HEK293 (cell line): ENCODE measurements at regions not wholly inside any gene's neighbourhood (a gene's known extent, or its start where the extent isn't known, plus 50 kb on each side); places are given as distances from the start of the nearest gene placed in this dataset.

Experiments
- BCL11A ChIP-seq: fragments of 450-650 bp; formaldehyde crosslinking; IDR thresholded peaks from 2 replicates; pipeline ENCODE4 v1.5.1; 2016; ENCODE audit warnings: low read depth, missing biosample characterization, missing genetic modification characterization
- GLI4 ChIP-seq: fragments of 450-650 bp; formaldehyde crosslinking; IDR thresholded peaks from 2 replicates; pipeline ENCODE4 v1.5.1; 2016; ENCODE audit warnings: missing biosample characterization, missing genetic modification characterization
- SP2 ChIP-seq: fragments of 450-650 bp; formaldehyde crosslinking; IDR thresholded peaks from 2 replicates; pipeline ENCODE4 v1.5.1; 2016; ENCODE audit warnings: missing biosample characterization, missing genetic modification characterization
- ZBTB8A ChIP-seq: fragments of 450-650 bp; formaldehyde crosslinking; IDR thresholded peaks from 2 replicates; pipeline ENCODE4 v1.5.1; 2016; ENCODE audit warnings: missing biosample characterization, missing genetic modification characterization
- ZFP37 ChIP-seq: fragments of 450-650 bp; formaldehyde crosslinking; IDR thresholded peaks from 2 replicates; pipeline ENCODE4 v1.5.1; 2016; ENCODE audit warnings: missing biosample characterization, missing genetic modification characterization
- ZNF184 ChIP-seq: fragments of 450-650 bp; IDR thresholded peaks from 2 replicates; pipeline ENCODE4 v1.5.1; 2018; ENCODE audit warnings: missing biosample characterization, mild to moderate bottlenecking, missing genetic modification characterization
- ZNF24 ChIP-seq: fragments of 450-650 bp; formaldehyde crosslinking; IDR thresholded peaks from 2 replicates; pipeline ENCODE4 v1.5.1; 2016; ENCODE audit warnings: missing biosample characterization, missing genetic modification characterization
- ZNF274 ChIP-seq, 2 experiments: fragments of 200-500 bp in 1 of 2; fragments of 450-650 bp in 1 of 2; sonication (Bioruptor generic) in 1 of 2; formaldehyde crosslinking in 1 of 2; IDR thresholded peaks; 2 replicates each; pipeline versions ENCODE4 v1.5.1 to v1.6.1; 2014 to 2016; ENCODE audit warnings: borderline replicate concordance in 1 of 2, inconsistent platforms in 1 of 2, low read length in 1 of 2, missing biosample characterization in 1 of 2, missing genetic modification characterization in 1 of 2
- ZNF830 ChIP-seq: fragments of 450-650 bp; IDR thresholded peaks from 2 replicates; pipeline ENCODE4 v1.5.0; 2018; ENCODE audit warnings: missing biosample characterization, missing genetic modification characterization, low read depth, mild to moderate bottlenecking, moderate library complexity
- TF ChIP-seq, protein P1 (sequence below): fragments of 450-650 bp; formaldehyde crosslinking; IDR thresholded peaks from 2 replicates; pipeline ENCODE4 v1.5.1; 2016; ENCODE audit warnings: missing biosample characterization, missing genetic modification characterization
- TF ChIP-seq, protein P2 (sequence below): IDR thresholded peaks from 2 replicates; pipeline ENCODE4 v1.6.1; 2011; ENCODE audit warnings: mild to moderate bottlenecking, low read depth, low read length, borderline replicate concordance
- TF ChIP-seq, protein P3 (sequence below): fragments of 450-650 bp; formaldehyde crosslinking; IDR thresholded peaks from 2 replicates; pipeline ENCODE4 v1.5.1; 2016; ENCODE audit warnings: missing biosample characterization, missing genetic modification characterization
- TF ChIP-seq, protein P4 (sequence below): fragments of 450-650 bp; formaldehyde crosslinking; IDR thresholded peaks from 2 replicates; pipeline ENCODE4 v1.5.1; 2016; ENCODE audit warnings: missing biosample characterization, missing genetic modification characterization
- TF ChIP-seq, protein P5 (sequence below): fragments of 450-650 bp; formaldehyde crosslinking; IDR thresholded peaks from 2 replicates; pipeline ENCODE4 v1.5.1; 2016; ENCODE audit warnings: missing biosample characterization, missing genetic modification characterization

DNA sequence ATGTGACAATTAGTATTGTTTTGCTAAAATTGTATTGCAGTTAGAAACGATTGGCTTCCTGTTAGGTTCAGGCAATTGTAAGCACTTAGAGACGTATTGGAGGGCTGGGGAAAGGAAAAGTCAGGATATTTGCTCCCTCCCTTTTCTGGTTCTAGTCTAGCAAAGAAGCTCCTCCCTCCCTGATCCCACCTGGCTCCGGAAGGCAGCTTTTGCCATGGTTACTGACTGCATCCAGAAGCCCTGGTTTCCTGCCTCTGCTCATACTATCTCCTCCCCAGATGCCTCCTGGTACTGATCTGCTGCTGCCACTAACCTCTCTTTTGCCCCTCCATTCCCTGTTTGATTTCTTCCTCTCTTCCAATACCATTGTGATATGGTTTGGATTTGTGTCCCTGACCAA is 275.9 kb downstream of the MREG start:
- TF ChIP-seq ZBTB8A (tag by site-specific recombination) (no peak), ZNF184 (tag by site-specific recombination) (no peak), ZNF24 (tag by site-specific recombination) (no peak), GLI4 (tag by site-specific recombination) (no peak), BCL11A (tag by site-specific recombination) (no peak), ZNF274 (IDR thresholded peaks at IDR 0.05; ENCODE audit: low read length) (no peak), ZNF274 (tag by site-specific recombination; IDR thresholded peaks at IDR 0.05; ENCODE audit: borderline replicate concordance) (no peak), ZNF830 (tag by site-specific recombination) (no peak), SP2 (no peak), ZFP37 (no peak)
- TF ChIP-seq, protein P1, sequence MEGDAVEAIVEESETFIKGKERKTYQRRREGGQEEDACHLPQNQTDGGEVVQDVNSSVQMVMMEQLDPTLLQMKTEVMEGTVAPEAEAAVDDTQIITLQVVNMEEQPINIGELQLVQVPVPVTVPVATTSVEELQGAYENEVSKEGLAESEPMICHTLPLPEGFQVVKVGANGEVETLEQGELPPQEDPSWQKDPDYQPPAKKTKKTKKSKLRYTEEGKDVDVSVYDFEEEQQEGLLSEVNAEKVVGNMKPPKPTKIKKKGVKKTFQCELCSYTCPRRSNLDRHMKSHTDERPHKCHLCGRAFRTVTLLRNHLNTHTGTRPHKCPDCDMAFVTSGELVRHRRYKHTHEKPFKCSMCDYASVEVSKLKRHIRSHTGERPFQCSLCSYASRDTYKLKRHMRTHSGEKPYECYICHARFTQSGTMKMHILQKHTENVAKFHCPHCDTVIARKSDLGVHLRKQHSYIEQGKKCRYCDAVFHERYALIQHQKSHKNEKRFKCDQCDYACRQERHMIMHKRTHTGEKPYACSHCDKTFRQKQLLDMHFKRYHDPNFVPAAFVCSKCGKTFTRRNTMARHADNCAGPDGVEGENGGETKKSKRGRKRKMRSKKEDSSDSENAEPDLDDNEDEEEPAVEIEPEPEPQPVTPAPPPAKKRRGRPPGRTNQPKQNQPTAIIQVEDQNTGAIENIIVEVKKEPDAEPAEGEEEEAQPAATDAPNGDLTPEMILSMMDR (tag by site-specific recombination): no peak
- TF ChIP-seq, protein P2, sequence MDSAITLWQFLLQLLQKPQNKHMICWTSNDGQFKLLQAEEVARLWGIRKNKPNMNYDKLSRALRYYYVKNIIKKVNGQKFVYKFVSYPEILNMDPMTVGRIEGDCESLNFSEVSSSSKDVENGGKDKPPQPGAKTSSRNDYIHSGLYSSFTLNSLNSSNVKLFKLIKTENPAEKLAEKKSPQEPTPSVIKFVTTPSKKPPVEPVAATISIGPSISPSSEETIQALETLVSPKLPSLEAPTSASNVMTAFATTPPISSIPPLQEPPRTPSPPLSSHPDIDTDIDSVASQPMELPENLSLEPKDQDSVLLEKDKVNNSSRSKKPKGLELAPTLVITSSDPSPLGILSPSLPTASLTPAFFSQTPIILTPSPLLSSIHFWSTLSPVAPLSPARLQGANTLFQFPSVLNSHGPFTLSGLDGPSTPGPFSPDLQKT: no peak
- TF ChIP-seq, protein P3, sequence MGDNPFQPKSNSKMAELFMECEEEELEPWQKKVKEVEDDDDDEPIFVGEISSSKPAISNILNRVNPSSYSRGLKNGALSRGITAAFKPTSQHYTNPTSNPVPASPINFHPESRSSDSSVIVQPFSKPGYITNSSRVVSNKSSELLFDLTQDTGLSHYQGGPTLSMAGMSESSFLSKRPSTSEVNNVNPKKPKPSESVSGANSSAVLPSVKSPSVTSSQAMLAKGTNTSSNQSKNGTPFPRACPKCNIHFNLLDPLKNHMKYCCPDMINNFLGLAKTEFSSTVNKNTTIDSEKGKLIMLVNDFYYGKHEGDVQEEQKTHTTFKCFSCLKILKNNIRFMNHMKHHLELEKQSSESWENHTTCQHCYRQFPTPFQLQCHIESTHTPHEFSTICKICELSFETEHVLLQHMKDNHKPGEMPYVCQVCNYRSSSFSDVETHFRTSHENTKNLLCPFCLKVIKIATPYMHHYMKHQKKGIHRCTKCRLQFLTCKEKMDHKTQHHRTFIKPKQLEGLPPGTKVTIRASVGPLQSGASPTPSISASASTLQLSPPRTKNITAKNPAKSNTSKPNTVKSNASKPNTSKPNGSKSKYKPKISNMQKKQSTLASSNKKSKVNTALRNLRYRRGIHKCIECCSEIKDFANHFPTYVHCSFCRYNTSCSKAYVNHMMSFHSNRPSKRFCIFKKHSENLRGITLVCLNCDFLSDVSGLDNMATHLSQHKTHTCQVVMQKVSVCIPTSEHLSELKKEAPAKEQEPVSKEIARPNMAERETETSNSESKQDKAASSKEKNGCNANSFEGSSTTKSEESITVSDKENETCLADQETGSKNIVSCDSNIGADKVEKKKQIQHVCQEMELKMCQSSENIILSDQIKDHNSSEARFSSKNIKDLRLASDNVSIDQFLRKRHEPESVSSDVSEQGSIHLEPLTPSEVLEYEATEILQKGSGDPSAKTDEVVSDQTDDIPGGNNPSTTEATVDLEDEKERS (tag by site-specific recombination): no peak
- TF ChIP-seq, protein P4, sequence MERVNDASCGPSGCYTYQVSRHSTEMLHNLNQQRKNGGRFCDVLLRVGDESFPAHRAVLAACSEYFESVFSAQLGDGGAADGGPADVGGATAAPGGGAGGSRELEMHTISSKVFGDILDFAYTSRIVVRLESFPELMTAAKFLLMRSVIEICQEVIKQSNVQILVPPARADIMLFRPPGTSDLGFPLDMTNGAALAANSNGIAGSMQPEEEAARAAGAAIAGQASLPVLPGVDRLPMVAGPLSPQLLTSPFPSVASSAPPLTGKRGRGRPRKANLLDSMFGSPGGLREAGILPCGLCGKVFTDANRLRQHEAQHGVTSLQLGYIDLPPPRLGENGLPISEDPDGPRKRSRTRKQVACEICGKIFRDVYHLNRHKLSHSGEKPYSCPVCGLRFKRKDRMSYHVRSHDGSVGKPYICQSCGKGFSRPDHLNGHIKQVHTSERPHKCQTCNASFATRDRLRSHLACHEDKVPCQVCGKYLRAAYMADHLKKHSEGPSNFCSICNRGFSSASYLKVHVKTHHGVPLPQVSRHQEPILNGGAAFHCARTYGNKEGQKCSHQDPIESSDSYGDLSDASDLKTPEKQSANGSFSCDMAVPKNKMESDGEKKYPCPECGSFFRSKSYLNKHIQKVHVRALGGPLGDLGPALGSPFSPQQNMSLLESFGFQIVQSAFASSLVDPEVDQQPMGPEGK (tag by site-specific recombination): no peak
- TF ChIP-seq, protein P5, sequence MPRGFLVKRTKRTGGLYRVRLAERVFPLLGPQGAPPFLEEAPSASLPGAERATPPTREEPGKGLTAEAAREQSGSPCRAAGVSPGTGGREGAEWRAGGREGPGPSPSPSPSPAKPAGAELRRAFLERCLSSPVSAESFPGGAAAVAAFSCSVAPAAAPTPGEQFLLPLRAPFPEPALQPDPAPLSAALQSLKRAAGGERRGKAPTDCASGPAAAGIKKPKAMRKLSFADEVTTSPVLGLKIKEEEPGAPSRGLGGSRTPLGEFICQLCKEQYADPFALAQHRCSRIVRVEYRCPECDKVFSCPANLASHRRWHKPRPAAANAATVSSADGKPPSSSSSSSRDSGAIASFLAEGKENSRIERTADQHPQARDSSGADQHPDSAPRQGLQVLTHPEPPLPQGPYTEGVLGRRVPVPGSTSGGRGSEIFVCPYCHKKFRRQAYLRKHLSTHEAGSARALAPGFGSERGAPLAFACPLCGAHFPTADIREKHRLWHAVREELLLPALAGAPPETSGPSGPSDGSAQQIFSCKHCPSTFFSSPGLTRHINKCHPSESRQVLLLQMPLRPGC (tag by site-specific recombination): no peak
